Neural crest cell (in vitro differentiated cells): ENCODE measurements at regions not wholly inside any gene's neighbourhood (a gene's known extent, or its start where the extent isn't known, plus 50 kb on each side); places are given as distances from the start of the nearest gene placed in this dataset.
A peak's percentile ranks its signal among the peaks of the same experiment; 100 is the strongest.

ENCODE experiments used
- DNase-seq: peaks from one replicate; pipeline ENCODE4 v3.0.0; 2021; ENCODE audit warnings: low read depth, mixed read lengths, low spot score
- H3K27ac Mint-ChIP-seq: one replicate; pipeline ENCODE4 v1.8.0; 2021; ENCODE audit warnings: mild to moderate bottlenecking, mixed read lengths; ENCODE audit not compliant: unreplicated experiment
- H3K27me3 Mint-ChIP-seq: 2 replicates; pipeline ENCODE4 v1.8.0; 2021; ENCODE audit warnings: low read depth, mild to moderate bottlenecking, mixed read lengths
- H3K36me3 Mint-ChIP-seq: 2 replicates; pipeline ENCODE4 v1.8.0; 2021; ENCODE audit warnings: low read depth, mild to moderate bottlenecking, mixed read lengths
- H3K4me1 Mint-ChIP-seq: 2 replicates; pipeline ENCODE4 v1.8.0; 2021; ENCODE audit warnings: mixed read lengths
- H3K4me3 Mint-ChIP-seq: one replicate; pipeline ENCODE4 v1.8.0; 2021; ENCODE audit warnings: mild to moderate bottlenecking, mixed read lengths
- H3K9me3 Mint-ChIP-seq: 2 replicates; pipeline ENCODE4 v1.8.0; 2021; ENCODE audit warnings: mixed read lengths
- TF ChIP-seq, protein P1 (sequence below): fragments of 200-600 bp; sonication (generic); conservative IDR thresholded peaks from 2 replicates; pipeline ENCODE4 v1.5.0; 2021; ENCODE audit warnings: antibody characterized with exemption, mild to moderate bottlenecking

DNA sequence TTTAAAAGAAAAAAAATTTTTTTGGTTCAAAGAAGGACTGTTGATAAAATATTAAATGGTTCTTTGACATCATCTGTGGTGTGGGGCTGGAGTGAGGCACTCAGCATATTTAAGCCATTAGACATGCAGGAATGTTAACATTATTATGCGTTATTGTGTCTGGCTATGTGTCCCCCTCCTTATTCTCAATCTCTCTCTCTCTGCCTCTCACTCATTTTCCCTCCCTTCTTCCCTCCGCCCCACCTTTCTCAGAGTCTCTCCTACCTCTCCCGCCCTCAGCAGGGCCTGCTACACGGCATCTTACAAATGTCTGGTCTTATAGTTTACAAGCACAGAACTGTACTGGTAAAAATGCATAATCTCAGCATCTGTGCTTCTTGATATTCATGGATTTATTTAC is 287.8 kb upstream of the TMEM161B start:
- no peak overlapping the region for H3K4me3 Mint-ChIP-seq
- H3K36me3 Mint-ChIP-seq: no peaks in the 10 kb centered on the region
- no peaks in the 10 kb centered on the region for H3K9me3 Mint-ChIP-seq
- H3K27me3 Mint-ChIP-seq: no peaks in the 10 kb centered on the region
- no peak for DNase-seq
- H3K27ac Mint-ChIP-seq: peak overlapping the region; percentile 73
- peaks cover 33% of the 10 kb centered on the region for H3K4me1 Mint-ChIP-seq
- TF ChIP-seq, protein P1, sequence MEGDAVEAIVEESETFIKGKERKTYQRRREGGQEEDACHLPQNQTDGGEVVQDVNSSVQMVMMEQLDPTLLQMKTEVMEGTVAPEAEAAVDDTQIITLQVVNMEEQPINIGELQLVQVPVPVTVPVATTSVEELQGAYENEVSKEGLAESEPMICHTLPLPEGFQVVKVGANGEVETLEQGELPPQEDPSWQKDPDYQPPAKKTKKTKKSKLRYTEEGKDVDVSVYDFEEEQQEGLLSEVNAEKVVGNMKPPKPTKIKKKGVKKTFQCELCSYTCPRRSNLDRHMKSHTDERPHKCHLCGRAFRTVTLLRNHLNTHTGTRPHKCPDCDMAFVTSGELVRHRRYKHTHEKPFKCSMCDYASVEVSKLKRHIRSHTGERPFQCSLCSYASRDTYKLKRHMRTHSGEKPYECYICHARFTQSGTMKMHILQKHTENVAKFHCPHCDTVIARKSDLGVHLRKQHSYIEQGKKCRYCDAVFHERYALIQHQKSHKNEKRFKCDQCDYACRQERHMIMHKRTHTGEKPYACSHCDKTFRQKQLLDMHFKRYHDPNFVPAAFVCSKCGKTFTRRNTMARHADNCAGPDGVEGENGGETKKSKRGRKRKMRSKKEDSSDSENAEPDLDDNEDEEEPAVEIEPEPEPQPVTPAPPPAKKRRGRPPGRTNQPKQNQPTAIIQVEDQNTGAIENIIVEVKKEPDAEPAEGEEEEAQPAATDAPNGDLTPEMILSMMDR: no peak

DNA sequence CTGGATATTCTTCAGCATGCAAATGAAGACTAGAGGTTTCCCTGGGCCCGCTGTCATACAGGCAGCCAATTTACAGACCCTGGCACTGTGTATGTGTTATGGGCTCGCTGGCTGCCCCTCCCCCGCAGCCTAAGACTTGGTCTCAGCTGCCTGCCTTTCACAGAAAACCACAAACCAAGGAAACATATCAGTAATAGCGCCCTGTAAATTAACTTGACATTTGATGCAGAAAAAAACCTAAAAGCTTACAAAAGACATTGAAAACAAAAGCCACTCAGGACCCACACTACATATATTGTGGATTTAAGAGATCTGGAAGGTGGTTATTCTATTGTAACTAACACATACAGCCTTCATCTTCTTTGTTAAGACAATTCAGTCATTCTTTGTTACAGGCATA is 287.0 kb upstream of the TMEM161B start:
- TF ChIP-seq, protein P1: no peak
- no peaks in the 10 kb centered on the region for H3K9me3 Mint-ChIP-seq
- no peak overlapping the region for H3K27ac Mint-ChIP-seq
- H3K27me3 Mint-ChIP-seq: no peaks in the 10 kb centered on the region
- H3K36me3 Mint-ChIP-seq: no peaks in the 10 kb centered on the region
- DNase-seq: peak; percentile 29
- peaks cover 34% of the 10 kb centered on the region for H3K4me1 Mint-ChIP-seq
- H3K4me3 Mint-ChIP-seq: peak overlapping the region; percentile 15

DNA sequence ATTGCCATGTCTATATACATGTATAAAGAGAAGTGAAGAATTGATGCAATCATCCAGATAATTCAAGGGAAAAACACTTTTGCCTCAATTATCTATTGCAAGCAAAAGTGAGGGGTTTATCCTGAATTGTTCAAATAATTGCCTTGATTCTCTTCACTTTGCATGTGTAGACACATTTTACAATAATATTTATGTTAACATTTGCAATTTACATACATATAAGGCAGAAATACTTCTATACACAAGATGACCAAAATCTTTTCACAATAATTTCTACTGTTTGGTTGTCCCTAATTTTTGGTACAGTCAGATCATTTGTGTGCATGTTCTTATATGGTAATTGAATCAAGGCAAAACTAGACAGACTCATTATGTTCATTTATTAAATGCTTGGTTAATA is 285.3 kb upstream of the TMEM161B start:
- Mint-ChIP-seq H3K27me3 (no peaks in the 10 kb centered on the region), H3K4me1 (peaks cover 34% of the 10 kb centered on the region), H3K27ac (no peak overlapping the region), H3K4me3 (no peak overlapping the region), H3K36me3 (no peaks in the 10 kb centered on the region), H3K9me3 (no peaks in the 10 kb centered on the region)
- no peak for DNase-seq
- TF ChIP-seq, protein P1: no peak

DNA sequence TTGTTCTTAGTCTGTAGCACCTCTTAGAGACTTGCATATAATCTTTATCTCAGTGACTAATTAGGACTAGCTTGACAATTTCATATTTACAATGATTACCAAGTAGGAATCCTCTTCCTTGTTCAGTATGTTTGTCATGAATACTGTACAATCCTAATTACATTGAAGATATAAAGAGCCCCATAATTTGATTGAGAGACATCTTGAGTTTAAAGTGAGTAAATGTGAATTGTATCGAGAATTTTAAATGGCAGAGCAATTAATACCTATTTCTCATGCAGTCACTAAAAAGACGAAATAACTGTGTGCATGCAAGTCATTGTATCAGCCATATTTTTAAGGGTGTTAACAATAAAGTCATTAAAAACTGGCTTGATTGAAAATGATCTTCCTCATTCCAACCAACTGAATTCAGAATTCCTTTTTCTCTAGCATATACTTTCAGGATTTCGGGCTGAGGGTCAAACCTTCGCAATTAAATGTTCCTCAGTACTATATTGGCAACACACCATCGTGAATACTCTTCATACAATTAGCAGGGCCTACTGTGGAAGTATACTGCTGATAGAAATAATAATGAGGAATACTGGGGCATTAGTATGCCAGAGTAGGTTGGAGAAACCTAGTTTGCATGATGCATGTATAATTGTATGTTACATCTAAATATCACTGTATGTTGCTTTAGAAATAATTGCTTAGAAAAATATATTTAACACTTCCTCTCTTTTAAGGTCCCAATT is 284.7 kb upstream of the TMEM161B start:
- H3K27me3 Mint-ChIP-seq: no peaks in the 10 kb centered on the region
- TF ChIP-seq, protein P1: no peak
- H3K4me3 Mint-ChIP-seq: no peak overlapping the region
- H3K27ac Mint-ChIP-seq: no peak overlapping the region
- no peak for DNase-seq
- H3K4me1 Mint-ChIP-seq: peaks cover 34% of the 10 kb centered on the region
- H3K36me3 Mint-ChIP-seq: no peaks in the 10 kb centered on the region
- H3K9me3 Mint-ChIP-seq: no peaks in the 10 kb centered on the region

DNA sequence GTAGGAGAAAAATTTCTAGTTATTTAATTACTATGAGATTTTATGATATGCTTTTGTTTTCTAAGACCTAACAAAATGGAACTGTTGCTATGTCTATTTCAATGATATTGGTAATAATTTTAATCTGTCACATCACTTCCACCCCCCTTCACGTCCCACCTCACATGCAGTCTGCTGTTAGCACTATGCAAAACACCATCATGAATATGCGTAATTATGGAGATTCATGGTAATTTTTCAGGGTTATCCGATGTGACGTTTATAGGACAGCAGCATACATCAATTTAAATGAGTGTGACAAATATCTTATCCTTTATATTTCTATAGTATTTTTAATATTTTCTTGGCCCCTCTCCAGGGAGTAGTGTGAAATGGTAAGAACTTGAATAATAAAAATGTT is 283.8 kb upstream of the TMEM161B start:
- Mint-ChIP-seq H3K4me3 (no peak overlapping the region), H3K27me3 (no peaks in the 10 kb centered on the region), H3K9me3 (no peaks in the 10 kb centered on the region), H3K4me1 (peaks cover 29% of the 10 kb centered on the region), H3K36me3 (no peaks in the 10 kb centered on the region), H3K27ac (no peak overlapping the region)
- DNase-seq: no peak
- TF ChIP-seq, protein P1: no peak
